ENCODE measurements at regions not wholly inside any gene's neighbourhood (a gene's known extent, or its start where the extent isn't known, plus 50 kb on each side); places are given as distances from the start of the nearest gene placed in this dataset.

DNA sequence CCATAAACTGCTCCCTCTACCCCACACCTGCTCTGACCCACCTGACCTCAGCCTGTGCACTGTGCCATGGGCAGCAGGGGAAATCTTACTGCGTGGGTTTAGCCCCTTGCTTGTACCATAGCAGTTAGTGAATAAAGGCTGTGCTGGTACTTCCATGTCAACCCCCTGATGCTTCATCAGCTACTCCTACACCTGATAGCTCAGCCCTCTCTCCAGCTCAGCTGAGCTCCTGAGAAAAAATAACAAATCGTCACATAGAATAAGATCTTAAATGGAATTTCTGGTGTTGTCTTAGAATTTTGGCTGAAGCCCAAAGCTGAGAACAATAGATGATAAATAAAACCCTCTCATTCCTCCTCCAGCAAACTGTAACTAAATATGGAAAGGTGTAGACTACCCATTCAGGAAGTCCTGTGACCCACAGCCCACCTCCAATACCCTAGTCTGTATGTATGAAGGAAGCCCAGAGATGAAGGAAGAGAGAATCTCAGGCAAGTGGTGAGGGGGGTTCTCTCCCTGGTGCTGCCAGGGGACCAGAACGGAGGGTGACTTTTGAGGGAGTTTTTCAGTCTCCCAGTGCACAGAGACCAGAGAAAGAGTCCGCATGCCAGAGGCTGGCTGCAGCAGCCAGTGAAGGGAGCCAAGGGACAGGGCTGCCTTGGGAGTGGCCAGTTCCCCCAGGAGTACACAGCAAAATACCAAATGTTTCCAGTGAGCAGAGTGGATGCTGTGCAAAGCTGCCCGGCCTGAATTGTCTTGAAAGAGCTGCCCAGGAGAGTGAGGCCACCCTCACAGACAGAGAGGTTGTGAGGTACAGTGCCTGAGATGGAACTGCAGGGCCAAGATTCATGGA, 227.3 kb downstream of the QDPR start:
- Histone ChIP-seq H3K9me3 (no peaks in the 10 kb centered on the region), H3K4me3 (no peak overlapping the region), H3K27me3 (no peaks in the 10 kb centered on the region), H3K27ac (no peak overlapping the region), H3K36me3 (no peaks in the 10 kb centered on the region), H3K4me1 (peaks cover 9% of the 10 kb centered on the region)
- TF ChIP-seq POLR2A (IDR thresholded peaks at IDR 0.05), result no peak
- TF ChIP-seq CTCF (IDR thresholded peaks at IDR 0.05), result no peak
- TF ChIP-seq POLR2AphosphoS5 (IDR thresholded peaks at IDR 0.05), result no peak
- no peak for TF ChIP-seq EP300 (IDR thresholded peaks at IDR 0.05)
- DNase-seq (ENCODE audit: low spot score in 2 of 2), result no peak
- 57% methylated on average over 5 of the region's 5 CpGs for WGBS

DNA sequence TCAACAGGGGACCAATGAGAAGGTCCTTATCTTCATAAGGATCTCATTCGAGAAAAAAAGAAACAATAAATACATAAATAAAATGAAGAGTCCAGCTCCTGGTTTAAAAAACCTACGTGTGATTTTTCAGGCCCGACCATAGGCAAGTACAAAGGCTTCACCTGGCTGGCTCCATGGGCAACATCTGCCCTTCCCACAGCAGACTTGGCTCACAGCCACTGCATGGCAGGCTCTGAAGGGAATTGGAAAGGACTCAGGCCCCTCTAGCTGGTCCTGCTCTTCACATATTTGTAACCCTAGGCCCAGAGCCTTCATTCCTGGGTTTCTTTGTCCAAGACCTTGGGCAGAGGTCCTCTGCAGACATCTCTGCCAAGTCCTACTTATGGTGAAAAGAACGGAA, 228.1 kb downstream of the QDPR start:
- DNase-seq (ENCODE audit: low spot score in 2 of 2), result no peak
- 75% methylated on average over 4 of the region's 4 CpGs for WGBS

DNA sequence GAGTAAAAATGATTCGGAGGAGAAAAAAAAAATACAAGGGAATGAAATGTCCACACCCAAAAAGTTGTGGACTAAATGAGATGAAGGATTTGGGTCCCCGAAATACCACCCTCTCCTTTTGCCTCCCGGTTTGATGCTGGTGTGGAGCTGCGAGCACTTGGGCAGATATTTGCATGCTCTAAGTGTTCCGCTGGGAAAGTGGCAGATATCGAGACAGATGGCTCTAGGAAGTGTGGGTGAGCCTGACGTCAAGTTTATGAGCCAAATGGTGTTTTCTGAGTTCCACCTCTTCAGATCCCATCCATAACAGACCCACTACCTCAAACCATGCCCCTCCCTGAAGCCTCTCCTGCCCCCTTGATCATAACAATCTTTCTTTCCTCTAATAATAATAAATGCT, 228.6 kb downstream of the QDPR start:
- H3K27ac ChIP-seq, result no peak overlapping the region
- no peak for DNase-seq (ENCODE audit: low spot score in 2 of 2)
- H3K9me3 ChIP-seq, result no peaks in the 10 kb centered on the region
- TF ChIP-seq POLR2A (IDR thresholded peaks at IDR 0.05), result no peak
- no peak for TF ChIP-seq CTCF (IDR thresholded peaks at IDR 0.05)
- TF ChIP-seq EP300 (IDR thresholded peaks at IDR 0.05), result no peak
- TF ChIP-seq POLR2AphosphoS5 (IDR thresholded peaks at IDR 0.05), result no peak
- no peaks in the 10 kb centered on the region for H3K27me3 ChIP-seq
- H3K36me3 ChIP-seq, result no peaks in the 10 kb centered on the region
- peaks cover 9% of the 10 kb centered on the region for H3K4me1 ChIP-seq
- 93% methylated on average over 7 of the region's 7 CpGs for whole genome bisulfite sequencing
- H3K4me3 ChIP-seq, result no peak overlapping the region

More for the DNA sequence above, 228.1 kb downstream of the QDPR start:
- H3K27me3 ChIP-seq, result no peaks in the 10 kb centered on the region
- H3K4me3 ChIP-seq, result no peak overlapping the region
- no peaks in the 10 kb centered on the region for H3K36me3 ChIP-seq
- no peak overlapping the region for H3K27ac ChIP-seq
- peaks cover 9% of the 10 kb centered on the region for H3K4me1 ChIP-seq
- no peaks in the 10 kb centered on the region for H3K9me3 ChIP-seq
- no peak for TF ChIP-seq CTCF (IDR thresholded peaks at IDR 0.05)
- TF ChIP-seq POLR2AphosphoS5 (IDR thresholded peaks at IDR 0.05), result no peak
- no peak for TF ChIP-seq EP300 (IDR thresholded peaks at IDR 0.05)
- TF ChIP-seq POLR2A (IDR thresholded peaks at IDR 0.05), result no peak

DNA sequence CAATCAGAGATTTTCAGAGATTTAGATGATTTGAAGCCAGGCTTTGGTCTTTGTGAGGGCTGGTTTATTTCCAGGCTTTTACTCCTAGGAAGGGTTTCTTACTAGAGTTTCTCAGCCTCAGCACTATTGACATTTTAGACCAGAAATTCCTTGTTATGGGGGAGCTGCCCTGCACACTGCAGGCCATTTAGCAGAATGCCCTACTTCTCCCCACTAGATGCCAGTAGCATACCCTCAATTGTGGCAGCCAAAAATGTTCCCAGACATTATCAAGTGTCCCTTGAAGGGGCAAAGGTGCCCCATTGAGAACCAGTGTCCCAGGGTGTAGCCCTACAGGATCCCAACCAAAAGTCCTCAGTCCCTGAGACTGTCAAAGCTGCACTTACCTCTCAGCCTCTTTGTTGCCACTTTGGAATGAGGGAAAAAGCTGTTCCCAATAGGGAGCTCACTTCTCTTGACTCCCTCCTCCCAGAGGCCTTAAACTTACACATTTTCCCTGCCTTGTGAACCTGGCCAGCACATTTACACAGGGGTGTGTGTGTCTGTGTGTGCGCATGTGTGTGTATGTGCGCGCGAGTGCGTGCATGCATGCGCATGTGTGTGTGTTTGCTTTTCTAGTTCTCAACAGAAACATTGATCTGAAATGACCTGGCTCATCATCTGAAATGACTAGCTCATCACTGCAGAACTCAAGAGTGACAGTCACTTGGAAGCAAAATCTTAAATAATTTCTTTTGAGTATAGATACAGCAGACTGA, 231.4 kb downstream of the QDPR start:
- Histone ChIP-seq H3K4me3 (no peak overlapping the region), H3K9me3 (no peaks in the 10 kb centered on the region), H3K27ac (no peak overlapping the region), H3K4me1 (peaks cover 9% of the 10 kb centered on the region), H3K27me3 (no peaks in the 10 kb centered on the region), H3K36me3 (no peaks in the 10 kb centered on the region)
- DNase-seq (ENCODE audit: low spot score in 2 of 2), result no peak
- TF ChIP-seq POLR2AphosphoS5 (IDR thresholded peaks at IDR 0.05) (no peak), CTCF (IDR thresholded peaks at IDR 0.05) (no peak), EP300 (IDR thresholded peaks at IDR 0.05) (no peak), POLR2A (IDR thresholded peaks at IDR 0.05) (no peak)
- WGBS, result 97% methylated on average over 6 of the region's 6 CpGs

DNA sequence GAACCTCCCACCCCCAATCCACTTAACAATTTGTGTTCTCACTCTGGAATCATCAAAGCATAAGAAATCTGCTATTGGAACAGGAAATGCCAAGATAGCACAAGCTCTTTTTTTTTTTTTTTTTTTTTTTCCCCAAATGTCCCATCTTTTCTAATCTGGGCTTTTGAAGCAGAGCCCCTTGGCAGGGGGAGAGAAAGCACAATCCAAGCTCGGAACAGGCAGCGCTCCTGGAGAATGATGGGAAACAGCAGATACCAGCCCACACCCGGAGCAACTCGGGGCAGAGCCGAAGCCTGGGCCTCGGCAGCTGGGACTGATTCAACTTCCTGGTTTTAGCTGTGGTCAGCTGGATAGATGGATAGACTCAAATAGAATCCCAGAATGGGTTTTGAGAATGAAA, 235.1 kb downstream of the QDPR start:
- TF ChIP-seq EP300 (IDR thresholded peaks at IDR 0.05), result no peak
- no peak for TF ChIP-seq CTCF (IDR thresholded peaks at IDR 0.05)
- TF ChIP-seq POLR2A (IDR thresholded peaks at IDR 0.05), result no peak
- TF ChIP-seq POLR2AphosphoS5 (IDR thresholded peaks at IDR 0.05), result no peak
- H3K27me3 ChIP-seq, result no peaks in the 10 kb centered on the region
- no peaks in the 10 kb centered on the region for H3K36me3 ChIP-seq
- H3K9me3 ChIP-seq, result no peaks in the 10 kb centered on the region
- WGBS, result 48% methylated on average over 6 of the region's 6 CpGs
- no peak for DNase-seq (ENCODE audit: low spot score in 2 of 2)
- H3K4me1 ChIP-seq, result no peaks in the 10 kb centered on the region
- no peak overlapping the region for H3K4me3 ChIP-seq
- H3K27ac ChIP-seq, result no peak overlapping the region

All from suprapubic skin (tissue), 4 donors.